Prostate gland (tissue), 2 donors: ENCODE measurements at regions not wholly inside any gene's neighbourhood (a gene's known extent, or its start where the extent isn't known, plus 50 kb on each side); places are given as distances from the start of the nearest gene placed in this dataset.

Experiments used
- DNase-seq: peaks from one replicate; pipeline ENCODE4 v3.0.0-alpha.2; 2019; ENCODE audit warnings: low spot score
- H3K27ac ChIP-seq, 2 donors: fragments of 200-600 bp; sonication (generic); 2 replicates each; pipeline ENCODE4 v1.5.1; 2017 to 2019
- H3K27me3 ChIP-seq: fragments of 200-600 bp; sonication (generic); replicated peaks from 2 replicates; pipeline ENCODE4 v1.5.1; 2019; ENCODE audit not compliant: insufficient read depth
- H3K36me3 ChIP-seq, 2 donors: fragments of 200-600 bp; sonication (generic); 1 replicate in 1 of 2; 2 replicates in 1 of 2; pipeline versions ENCODE4 v1.5.1 to v1.8.1; 2017 to 2019
- H3K4me1 ChIP-seq: fragments of 200-600 bp; sonication (generic); replicated peaks from 2 replicates; pipeline ENCODE4 v1.5.1; 2019
- H3K4me3 ChIP-seq, 2 donors: fragments of 200-600 bp; sonication (generic); 2 replicates each; pipeline ENCODE4 v1.5.1; 2017 to 2019
- H3K9me3 ChIP-seq: fragments of 200-600 bp; sonication (generic); 2 replicates; pipeline ENCODE4 v1.5.1; 2017
- CTCF ChIP-seq, 4 experiments: fragments of 200-600 bp in 2 of 4; fragments of 450-650 bp in 2 of 4; sonication (generic) in 2 of 4; IDR thresholded peaks; 1 replicate in 3 of 4; 2 replicates in 1 of 4; pipeline ENCODE4 v1.5.1; 2016 to 2019; ENCODE audit warnings: antibody characterized with exemption in 4 of 4, mild to moderate bottlenecking in 2 of 4, moderate library complexity in 2 of 4
- POLR2A ChIP-seq: fragments of 450-650 bp; IDR thresholded peaks from one replicate; pipeline ENCODE4 v1.6.1; 2016; ENCODE audit warnings: antibody characterized with exemption, mild to moderate bottlenecking
- POLR2AphosphoS5 ChIP-seq: sonication (generic); formaldehyde crosslinking; IDR thresholded peaks from one replicate; pipeline ENCODE4 v1.6.1; 2017; ENCODE audit warnings: antibody characterized with exemption
- WGBS: methylation state at CpG from one replicate; pipeline ENCODE4 v1.1.5; 2018; 5-methylcytosine and 5-hydroxymethylcytosine counted together
- intact Hi-C: fragments of 100-400 bp; cut with DNase I; formaldehyde crosslinking; loops from one replicate; pipeline ENCODE4 v1.14.2; 2022

DNA sequence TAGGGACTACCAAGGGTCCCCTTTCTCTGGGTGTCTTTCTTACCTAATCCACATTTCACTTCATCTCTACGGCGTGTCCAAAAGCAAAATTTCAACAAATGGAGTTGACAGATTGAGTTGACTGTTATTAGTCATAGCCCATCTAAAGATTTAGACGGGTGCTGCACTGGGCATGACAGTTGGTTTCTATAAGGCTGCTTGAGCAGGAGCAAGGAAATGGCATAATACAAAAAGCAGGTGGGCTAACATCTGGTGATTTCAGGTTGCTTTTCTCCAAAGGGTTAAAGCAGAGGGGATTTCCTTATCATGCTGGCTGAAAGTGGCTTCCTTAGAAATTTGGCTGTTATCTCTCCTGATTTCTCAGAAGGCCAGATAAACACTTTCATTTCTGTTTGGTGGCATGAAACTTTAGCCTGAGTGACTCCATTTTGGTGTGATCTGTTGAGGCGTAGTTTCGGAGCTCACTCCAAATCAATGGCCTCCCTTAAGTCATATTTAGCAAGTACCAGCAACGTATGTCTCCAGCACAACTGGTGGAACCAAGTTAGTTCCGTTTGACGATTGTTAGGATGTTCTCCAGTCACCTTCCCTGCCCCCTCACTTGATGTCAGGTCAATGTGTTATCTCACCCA is 440.4 kb downstream of the FGF9 start:
- H3K4me3 ChIP-seq, result no peak overlapping the region
- H3K27me3 ChIP-seq, result no peaks in the 10 kb centered on the region
- no peaks in the 10 kb centered on the region for H3K36me3 ChIP-seq
- H3K27ac ChIP-seq, result no peak overlapping the region
- no peak for TF ChIP-seq CTCF (IDR thresholded peaks at IDR 0.05)
- TF ChIP-seq POLR2A, result no peak
- no peak for TF ChIP-seq POLR2AphosphoS5
- DNase-seq, result no peak
- 92% methylated on average over 8 of the region's 8 CpGs for WGBS
- intact Hi-C loops, result no loop called here
- no peaks in the 10 kb centered on the region for H3K9me3 ChIP-seq
- no peaks in the 10 kb centered on the region for H3K4me1 ChIP-seq

DNA sequence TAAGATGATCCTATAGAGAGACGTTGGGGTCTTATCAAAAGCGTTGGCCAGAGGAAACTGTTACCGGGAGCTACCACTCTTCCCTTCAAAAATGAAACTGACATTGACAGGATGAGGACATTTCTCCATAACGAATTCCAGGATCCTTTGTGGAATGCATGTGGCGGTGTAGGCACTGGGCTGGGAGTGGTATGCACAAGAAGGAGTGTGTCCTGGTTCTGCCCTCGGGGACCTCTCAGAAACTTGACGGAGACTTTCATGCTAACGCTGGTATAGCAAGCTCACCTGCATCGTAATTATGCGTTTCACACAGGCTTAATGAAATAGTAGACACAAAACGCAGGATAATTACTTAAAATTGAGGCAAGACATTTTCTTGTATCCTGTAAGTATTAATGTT is 441.1 kb downstream of the FGF9 start:
- WGBS, result 91% methylated on average over 11 of the region's 11 CpGs
- no peak overlapping the region for H3K27ac ChIP-seq
- intact Hi-C loops, result no loop called here
- H3K4me3 ChIP-seq, result no peak overlapping the region
- no peak for TF ChIP-seq POLR2A
- TF ChIP-seq POLR2AphosphoS5, result no peak
- TF ChIP-seq CTCF (IDR thresholded peaks at IDR 0.05), result no peak
- no peaks in the 10 kb centered on the region for H3K4me1 ChIP-seq
- H3K27me3 ChIP-seq, result no peaks in the 10 kb centered on the region
- H3K9me3 ChIP-seq, result no peaks in the 10 kb centered on the region
- DNase-seq, result no peak
- H3K36me3 ChIP-seq, result no peaks in the 10 kb centered on the region

GRCh38 chr13:22112956-22113745 is 442.3 kb downstream of the FGF9 start:
- intact Hi-C loops, result no loop called here
- Histone ChIP-seq H3K4me3 (no peak overlapping the region), H3K9me3 (no peaks in the 10 kb centered on the region), H3K4me1 (no peaks in the 10 kb centered on the region), H3K36me3 (no peaks in the 10 kb centered on the region), H3K27ac (no peak overlapping the region), H3K27me3 (no peaks in the 10 kb centered on the region)
- 91% methylated on average over 11 of the region's 11 CpGs for WGBS
- no peak for DNase-seq
- TF ChIP-seq POLR2AphosphoS5 (no peak), CTCF (IDR thresholded peaks at IDR 0.05) (no peak), POLR2A (no peak)

DNA sequence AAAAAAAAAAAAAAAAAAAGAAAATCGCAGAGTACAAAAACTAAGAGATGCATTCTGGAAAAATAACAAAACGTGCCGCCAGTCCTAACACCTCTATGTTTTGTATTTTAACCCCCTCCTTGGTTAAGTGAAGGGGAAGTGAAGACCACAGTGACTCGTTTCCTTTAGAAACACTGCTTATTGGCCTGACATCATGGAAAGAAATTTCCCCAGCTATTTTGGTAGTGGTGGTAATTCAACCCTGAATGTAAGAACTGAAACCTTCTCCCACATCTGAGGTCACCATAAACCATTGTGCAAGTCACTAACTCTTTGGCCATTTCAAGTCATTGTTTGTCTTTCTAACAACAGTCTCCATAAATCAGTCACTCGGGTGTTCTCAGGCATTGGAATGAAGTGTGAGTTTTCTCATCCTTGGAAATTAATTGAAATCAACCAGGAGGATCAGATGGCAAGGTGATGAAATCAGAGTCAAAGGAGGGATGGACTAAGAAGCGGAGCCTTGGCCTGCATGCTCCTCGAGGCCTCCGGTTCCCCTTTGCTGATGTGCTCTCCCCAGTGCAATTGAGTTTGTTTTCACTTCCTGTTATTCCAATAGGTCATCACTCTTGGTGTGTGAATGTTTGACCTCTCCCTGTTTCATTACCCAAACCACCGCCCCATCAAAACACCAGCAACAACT is 443.9 kb downstream of the FGF9 start:
- Histone ChIP-seq H3K36me3 (no peaks in the 10 kb centered on the region), H3K27me3 (no peaks in the 10 kb centered on the region), H3K27ac (no peak overlapping the region), H3K4me3 (no peak overlapping the region), H3K4me1 (no peaks in the 10 kb centered on the region), H3K9me3 (no peaks in the 10 kb centered on the region)
- intact Hi-C loops, result no loop called here
- TF ChIP-seq CTCF (IDR thresholded peaks at IDR 0.05) (no peak), POLR2A (no peak), POLR2AphosphoS5 (no peak)
- no peak for DNase-seq
- WGBS, result 79% methylated on average over 9 of the region's 9 CpGs
